HepG2 (cell line): ENCODE measurements at regions not wholly inside any gene's neighbourhood (a gene's known extent, or its start where the extent isn't known, plus 50 kb on each side); places are given as distances from the start of the nearest gene placed in this dataset.

Experiments used
- KLF16 ChIP-seq, 2 experiments: sonication (generic) in 1 of 2; formaldehyde crosslinking in 1 of 2; IDR thresholded peaks; 2 replicates each; pipeline versions ENCODE4 v1.6.1 to v1.8.0; 2016 to 2023; ENCODE audit warnings: missing genetic modification reagents in 2 of 2, missing compliant biosample characterization in 1 of 2
- RNF2 ChIP-seq: fragments of 450-650 bp; conservative IDR thresholded peaks from 2 replicates; pipeline ENCODE4 v1.6.1; 2016; ENCODE audit warnings: low read depth
- SP1 ChIP-seq, 2 experiments: fragments of 450-650 bp in 1 of 2; sonication (generic) in 1 of 2; formaldehyde crosslinking in 1 of 2; IDR thresholded peaks; 2 replicates each; pipeline versions ENCODE4 v1.4.0 to v1.6.1; 2016 to 2020; ENCODE audit warnings: missing genetic modification reagents in 1 of 2
- ZNF335 ChIP-seq: sonication (generic); formaldehyde crosslinking; IDR thresholded peaks from 2 replicates; pipeline ENCODE4 v1.4.0; 2020; ENCODE audit warnings: missing genetic modification reagents
- ZNF674 ChIP-seq: sonication (generic); formaldehyde crosslinking; IDR thresholded peaks from 2 replicates; pipeline ENCODE4 v1.5.0; 2020; ENCODE audit warnings: low read depth, mild to moderate bottlenecking, missing genetic modification reagents

- TF ChIP-seq SP1 (IDR thresholded peaks at IDR 0.05) (no peak), SP1 (CRISPR knock-in tag; IDR thresholded peaks at IDR 0.05) (no peak), ZNF674 (CRISPR knock-in tag) (no peak), RNF2 (no peak), KLF16 (CRISPR knock-in tag; IDR thresholded peaks at IDR 0.05) (no peak), ZNF335 (CRISPR knock-in tag) (no peak)
These were observed 538.2 kb downstream of the CCDC171 start for GRCh38 chr9:16090907-16091629.
